Nephron (organoid): ENCODE measurements at regions not wholly inside any gene's neighbourhood (a gene's known extent, or its start where the extent isn't known, plus 50 kb on each side); places are given as distances from the start of the nearest gene placed in this dataset.
A peak's percentile ranks its signal among the peaks of the same experiment; 100 is the strongest.

Source experiments
- H3K27ac Mint-ChIP-seq, 3 experiments: 2 replicates each; pipeline ENCODE4 v1.8.0; 2020; ENCODE audit warnings: mixed read lengths in 3 of 3, mild to moderate bottlenecking in 2 of 3, moderate library complexity in 1 of 3
- H3K27me3 Mint-ChIP-seq: 2 replicates; pipeline ENCODE4 v1.8.0; 2021; ENCODE audit warnings: low read depth, mild to moderate bottlenecking, moderate library complexity, mixed read lengths
- H3K36me3 Mint-ChIP-seq: 2 replicates; pipeline ENCODE4 v1.8.0; 2020; ENCODE audit warnings: low read depth, mixed read lengths
- H3K4me1 Mint-ChIP-seq: 2 replicates; pipeline ENCODE4 v1.8.0; 2020; ENCODE audit warnings: mixed read lengths
- H3K4me3 Mint-ChIP-seq, 3 experiments: 2 replicates each; pipeline ENCODE4 v1.8.0; 2020; ENCODE audit warnings: mild to moderate bottlenecking in 3 of 3, mixed read lengths in 3 of 3, moderate library complexity in 2 of 3
- H3K9me3 Mint-ChIP-seq: 2 replicates; pipeline ENCODE4 v1.8.0; 2020; ENCODE audit warnings: mixed read lengths
- TF ChIP-seq, protein P1 (sequence below), 3 experiments: fragments of 200-600 bp; sonication (generic); IDR thresholded peaks; one replicate each; pipeline ENCODE4 v1.5.0; 2021; ENCODE audit warnings: antibody characterized with exemption in 3 of 3; ENCODE audit not compliant: unreplicated experiment in 3 of 3

DNA sequence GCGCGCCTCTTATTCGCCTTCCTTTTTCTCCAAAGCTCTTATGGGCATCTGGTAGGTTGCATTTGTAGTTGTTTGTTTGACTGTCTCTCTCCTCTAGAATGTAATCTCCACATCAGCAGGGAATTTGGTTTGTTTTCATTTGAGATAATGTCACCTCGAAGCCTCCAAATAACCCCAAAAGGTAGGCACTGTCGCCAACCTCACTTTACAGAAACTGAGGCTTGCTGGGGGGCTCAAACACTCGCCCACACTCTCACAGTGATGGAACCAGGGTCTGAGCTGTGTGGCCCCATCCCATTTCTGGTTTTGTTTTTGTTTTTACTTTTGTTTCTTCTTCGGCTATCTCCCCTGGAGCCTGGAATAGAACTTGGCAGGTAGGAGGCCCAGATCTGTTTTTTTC, 172.2 kb upstream of the MYCN start:
- Mint-ChIP-seq H3K27me3 (peaks cover 52% of the 10 kb centered on the region), H3K27ac (no peak overlapping the region), H3K4me3 (no peak overlapping the region), H3K4me1 (peaks cover 15% of the 10 kb centered on the region), H3K36me3 (no peaks in the 10 kb centered on the region), H3K9me3 (no peaks in the 10 kb centered on the region)
- TF ChIP-seq, protein P1, sequence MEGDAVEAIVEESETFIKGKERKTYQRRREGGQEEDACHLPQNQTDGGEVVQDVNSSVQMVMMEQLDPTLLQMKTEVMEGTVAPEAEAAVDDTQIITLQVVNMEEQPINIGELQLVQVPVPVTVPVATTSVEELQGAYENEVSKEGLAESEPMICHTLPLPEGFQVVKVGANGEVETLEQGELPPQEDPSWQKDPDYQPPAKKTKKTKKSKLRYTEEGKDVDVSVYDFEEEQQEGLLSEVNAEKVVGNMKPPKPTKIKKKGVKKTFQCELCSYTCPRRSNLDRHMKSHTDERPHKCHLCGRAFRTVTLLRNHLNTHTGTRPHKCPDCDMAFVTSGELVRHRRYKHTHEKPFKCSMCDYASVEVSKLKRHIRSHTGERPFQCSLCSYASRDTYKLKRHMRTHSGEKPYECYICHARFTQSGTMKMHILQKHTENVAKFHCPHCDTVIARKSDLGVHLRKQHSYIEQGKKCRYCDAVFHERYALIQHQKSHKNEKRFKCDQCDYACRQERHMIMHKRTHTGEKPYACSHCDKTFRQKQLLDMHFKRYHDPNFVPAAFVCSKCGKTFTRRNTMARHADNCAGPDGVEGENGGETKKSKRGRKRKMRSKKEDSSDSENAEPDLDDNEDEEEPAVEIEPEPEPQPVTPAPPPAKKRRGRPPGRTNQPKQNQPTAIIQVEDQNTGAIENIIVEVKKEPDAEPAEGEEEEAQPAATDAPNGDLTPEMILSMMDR (IDR thresholded peaks at IDR 0.05; ENCODE audit: unreplicated experiment in 3 of 3) = no peak

DNA sequence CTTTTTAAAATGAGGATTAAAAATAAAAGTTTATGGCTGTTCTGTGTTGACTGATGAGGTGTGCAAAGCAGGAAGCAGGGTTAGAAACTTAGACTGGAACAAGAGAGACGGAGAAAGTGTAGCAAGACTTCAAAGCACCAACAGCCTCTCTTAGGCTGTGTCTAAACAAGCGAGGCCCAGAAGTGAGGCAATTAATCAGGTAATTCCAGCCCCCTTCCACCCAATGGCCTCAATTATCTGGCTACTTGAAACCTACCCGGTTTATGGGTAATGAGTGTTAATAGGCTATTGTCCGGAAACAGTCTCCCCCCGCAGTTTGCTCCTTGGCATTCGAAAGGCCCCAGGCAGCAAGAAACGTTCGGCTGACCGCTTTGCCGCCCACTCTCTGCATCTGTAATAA, 171.7 kb upstream of the MYCN start:
- peaks cover 15% of the 10 kb centered on the region for H3K4me1 Mint-ChIP-seq
- no peaks in the 10 kb centered on the region for H3K36me3 Mint-ChIP-seq
- no peaks in the 10 kb centered on the region for H3K9me3 Mint-ChIP-seq
- no peak overlapping the region for H3K4me3 Mint-ChIP-seq
- TF ChIP-seq, protein P1 (IDR thresholded peaks at IDR 0.05; ENCODE audit: unreplicated experiment in 3 of 3) = no peak
- peak overlapping the region in 1 of 3 experiments; percentile 36 for H3K27ac Mint-ChIP-seq
- H3K27me3 Mint-ChIP-seq = peaks cover 53% of the 10 kb centered on the region

DNA sequence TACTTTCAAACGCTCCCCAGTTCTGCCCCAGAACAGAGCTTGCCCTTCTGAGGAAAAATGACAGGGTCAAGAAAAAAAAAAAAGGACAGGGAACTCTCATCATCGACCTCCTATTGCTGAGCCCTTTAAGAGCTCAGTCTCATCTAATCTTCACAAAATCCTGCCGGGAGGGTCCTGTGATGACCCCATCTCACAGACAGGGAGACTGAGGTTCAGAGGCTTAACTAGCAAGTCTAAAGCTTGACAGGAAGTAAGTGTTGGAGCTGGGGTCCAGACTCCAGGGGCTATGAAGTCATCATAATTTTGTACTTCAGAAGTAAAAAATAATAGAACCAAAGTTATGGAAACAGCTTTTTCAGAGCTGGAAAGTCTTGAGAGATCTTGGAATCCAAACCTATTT, 171.1 kb upstream of the MYCN start:
- peaks cover 54% of the 10 kb centered on the region for H3K27me3 Mint-ChIP-seq
- H3K9me3 Mint-ChIP-seq = peaks cover 5% of the 10 kb centered on the region
- peaks cover 15% of the 10 kb centered on the region for H3K4me1 Mint-ChIP-seq
- no peak overlapping the region for H3K4me3 Mint-ChIP-seq
- H3K36me3 Mint-ChIP-seq = no peaks in the 10 kb centered on the region
- TF ChIP-seq, protein P1 (IDR thresholded peaks at IDR 0.05; ENCODE audit: unreplicated experiment in 3 of 3) = no peak
- H3K27ac Mint-ChIP-seq = peak overlapping the region in 1 of 3 experiments; percentile 36

DNA sequence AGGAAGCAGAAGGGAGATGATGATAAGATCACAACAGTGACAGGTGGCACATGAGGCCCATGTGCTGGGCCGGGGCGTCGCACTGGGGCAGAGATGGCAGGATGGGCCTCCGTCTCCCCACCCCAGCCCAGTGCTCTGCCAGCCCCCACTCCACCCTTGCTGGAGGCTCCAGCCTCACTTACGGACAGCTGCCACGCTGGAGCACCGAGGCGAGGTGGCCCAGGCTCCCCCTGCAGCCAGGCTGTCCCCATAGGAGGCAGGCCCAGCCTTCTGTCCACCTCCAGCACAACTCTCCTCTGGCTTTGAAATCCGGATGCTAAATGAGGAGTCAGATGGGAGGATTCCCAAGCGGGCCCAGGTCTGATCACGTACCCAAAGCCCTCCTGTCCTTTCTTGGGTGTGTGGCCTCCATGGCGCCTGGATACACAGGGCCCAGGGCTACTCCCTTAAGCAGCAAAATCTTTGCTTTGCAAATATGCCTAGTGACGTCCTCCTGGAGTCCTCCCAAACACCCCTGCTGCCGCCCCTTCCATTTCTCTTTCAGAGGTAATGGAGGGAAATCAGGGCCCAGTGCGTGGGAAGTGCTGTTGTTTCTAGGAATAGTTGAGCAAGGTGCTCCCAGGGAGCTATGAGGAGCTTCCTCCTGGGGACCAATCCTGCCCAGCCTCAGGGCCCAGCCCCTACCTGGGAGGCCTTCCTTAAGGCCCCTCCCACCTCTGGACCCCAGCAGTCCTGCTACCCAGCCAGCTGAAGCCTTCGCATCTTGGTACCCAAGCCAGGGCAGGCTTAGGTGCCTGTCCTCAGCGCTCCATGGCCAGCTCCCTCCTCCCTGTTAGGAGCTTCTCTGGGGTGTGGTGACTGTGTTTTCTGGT, 170.4 kb upstream of the MYCN start:
- H3K27me3 Mint-ChIP-seq = peaks cover 50% of the 10 kb centered on the region
- no peak overlapping the region for H3K27ac Mint-ChIP-seq
- peaks cover 15% of the 10 kb centered on the region for H3K4me1 Mint-ChIP-seq
- no peak overlapping the region for H3K4me3 Mint-ChIP-seq
- no peaks in the 10 kb centered on the region for H3K36me3 Mint-ChIP-seq
- H3K9me3 Mint-ChIP-seq = peaks cover 5% of the 10 kb centered on the region
- TF ChIP-seq, protein P1 (IDR thresholded peaks at IDR 0.05; ENCODE audit: unreplicated experiment in 3 of 3) = no peak

DNA sequence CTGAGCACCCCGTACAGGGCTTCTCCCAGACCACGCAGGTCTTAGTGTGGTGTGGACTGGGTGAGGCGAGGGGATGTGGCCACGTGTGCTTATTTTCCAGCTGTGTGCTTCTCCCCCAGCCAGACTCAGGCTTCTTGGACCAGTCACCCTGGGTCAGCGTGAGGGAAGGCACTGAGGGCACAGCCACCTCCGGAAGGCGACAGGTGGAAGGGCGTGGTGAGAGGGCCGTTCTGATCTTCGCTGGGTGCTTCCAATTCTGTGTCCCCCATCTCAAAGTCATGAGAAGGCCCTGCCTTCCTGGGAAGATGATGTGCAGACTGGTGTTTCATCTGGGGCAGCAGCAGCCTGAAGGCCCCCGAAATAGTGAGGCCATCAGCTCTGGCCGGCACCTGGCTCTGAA, 169.7 kb upstream of the MYCN start:
- Mint-ChIP-seq H3K27ac (no peak overlapping the region), H3K4me1 (peaks cover 15% of the 10 kb centered on the region), H3K4me3 (no peak overlapping the region), H3K9me3 (peaks cover 5% of the 10 kb centered on the region), H3K27me3 (peaks cover 46% of the 10 kb centered on the region), H3K36me3 (no peaks in the 10 kb centered on the region)
- TF ChIP-seq, protein P1 (IDR thresholded peaks at IDR 0.05; ENCODE audit: unreplicated experiment in 3 of 3) = no peak

DNA sequence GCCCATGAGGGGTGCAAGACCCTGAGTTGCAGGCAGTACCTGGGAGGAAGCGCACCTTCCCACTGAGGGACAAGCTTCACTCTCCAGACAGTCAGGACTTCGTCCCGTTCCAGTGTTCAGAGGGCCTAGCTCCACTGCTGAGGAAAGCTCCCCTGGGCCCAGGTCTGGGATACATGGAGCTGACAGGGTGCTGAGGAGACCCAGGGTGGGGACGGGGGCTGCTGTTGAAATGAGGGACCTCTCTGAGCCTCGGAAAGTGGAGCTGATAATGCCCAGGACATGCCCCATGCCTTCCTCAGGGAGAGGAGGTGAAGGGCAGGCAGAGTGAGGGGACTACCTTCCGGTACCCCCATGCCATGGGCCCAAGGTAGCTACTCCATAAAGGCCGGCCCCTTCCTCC, 169.2 kb upstream of the MYCN start:
- no peak overlapping the region for H3K27ac Mint-ChIP-seq
- H3K4me3 Mint-ChIP-seq = no peak overlapping the region
- H3K9me3 Mint-ChIP-seq = peaks cover 5% of the 10 kb centered on the region
- H3K36me3 Mint-ChIP-seq = no peaks in the 10 kb centered on the region
- TF ChIP-seq, protein P1 (IDR thresholded peaks at IDR 0.05; ENCODE audit: unreplicated experiment in 3 of 3) = no peak
- H3K27me3 Mint-ChIP-seq = peaks cover 48% of the 10 kb centered on the region
- H3K4me1 Mint-ChIP-seq = peaks cover 15% of the 10 kb centered on the region
